Glomerular visceral epithelial cell (primary cell): ENCODE measurements at regions not wholly inside any gene's neighbourhood (a gene's known extent, or its start where the extent isn't known, plus 50 kb on each side); places are given as distances from the start of the nearest gene placed in this dataset.
"Not testable (repeated sequence)": the region's sequence is repeated elsewhere in the genome, so short reads cannot be mapped to it uniquely, and the experiment has no call there.

Experiments used
- DNase-seq: peaks from one replicate; pipeline ENCODE4 v3.0.0-alpha.2; 2016; ENCODE audit errors: extremely low spot score

DNA sequence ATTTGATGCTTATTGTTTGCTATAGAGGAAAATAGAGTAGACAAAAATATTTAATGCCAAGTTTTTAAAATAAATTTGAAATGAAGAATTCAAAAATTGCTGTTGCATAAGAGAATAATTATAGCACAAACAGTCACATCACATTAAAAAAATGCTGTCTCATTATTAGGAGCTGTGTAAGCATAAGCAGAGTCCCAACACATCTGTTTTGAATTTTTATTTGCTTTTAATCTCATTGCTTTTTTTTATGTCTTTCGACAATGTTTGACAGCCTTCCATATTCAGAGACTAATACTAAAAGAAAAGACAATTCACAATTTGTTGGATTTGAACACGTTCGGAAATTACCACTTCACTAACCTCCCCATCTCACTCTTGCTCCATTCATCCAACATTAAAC, 143.5 kb downstream of the TFPI2 start:
- no peak for DNase-seq

GRCh38 chr7:93739424-93739823, 151.1 kb downstream of the TFPI2 start:
- no peak for DNase-seq

DNA sequence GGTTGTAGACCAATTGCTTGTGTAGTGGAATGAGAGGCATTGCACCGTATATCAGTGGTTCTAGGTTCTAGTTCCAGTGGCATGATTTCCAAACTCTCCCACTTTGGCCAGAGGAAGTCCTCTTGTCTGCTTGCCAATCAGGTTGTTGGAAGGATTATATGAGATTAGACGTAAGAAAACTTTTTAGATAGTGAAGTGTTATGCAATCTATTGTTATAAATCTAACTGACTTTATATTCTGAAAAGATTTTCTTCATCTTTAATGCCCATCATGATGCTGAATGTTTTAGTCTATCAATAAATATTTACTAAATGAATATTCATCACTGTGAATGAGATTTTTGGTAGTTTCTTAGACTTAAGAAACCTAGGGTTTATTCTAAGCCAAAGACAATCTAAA, 152.6 kb downstream of the TFPI2 start:
- no peak for DNase-seq

DNA sequence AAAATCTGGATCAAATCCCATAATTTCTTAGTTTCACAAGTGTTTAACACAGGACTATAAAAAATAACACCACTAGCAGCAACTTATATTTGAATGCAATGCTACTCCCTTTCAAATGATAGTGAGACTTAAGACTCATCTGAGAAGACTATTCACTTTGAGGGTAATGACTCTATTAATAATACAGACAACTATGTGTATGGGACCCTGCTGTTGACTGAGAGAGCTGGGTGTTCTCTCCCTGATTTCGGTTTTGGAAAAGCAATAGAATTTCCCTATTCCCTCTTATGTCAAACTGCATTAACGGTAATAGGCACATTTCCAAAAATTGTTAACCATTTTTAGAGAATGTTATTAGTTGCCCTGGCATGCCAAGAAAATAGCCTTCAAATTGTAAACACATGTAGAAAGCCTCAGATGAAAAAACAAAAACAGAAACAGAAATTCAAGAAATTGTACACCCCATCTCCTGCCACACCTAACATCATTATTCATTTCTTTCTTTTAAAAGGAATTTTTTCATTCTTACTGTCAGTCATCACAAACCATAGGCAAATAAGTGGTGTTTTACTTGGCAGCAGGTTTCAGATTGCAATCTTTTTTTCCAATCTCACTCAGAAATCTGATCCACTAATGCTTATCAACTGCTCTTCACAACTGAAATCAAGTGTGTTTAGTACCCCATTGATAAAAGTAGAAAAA, 153.7 kb downstream of the TFPI2 start:
- DNase-seq = no peak

DNA sequence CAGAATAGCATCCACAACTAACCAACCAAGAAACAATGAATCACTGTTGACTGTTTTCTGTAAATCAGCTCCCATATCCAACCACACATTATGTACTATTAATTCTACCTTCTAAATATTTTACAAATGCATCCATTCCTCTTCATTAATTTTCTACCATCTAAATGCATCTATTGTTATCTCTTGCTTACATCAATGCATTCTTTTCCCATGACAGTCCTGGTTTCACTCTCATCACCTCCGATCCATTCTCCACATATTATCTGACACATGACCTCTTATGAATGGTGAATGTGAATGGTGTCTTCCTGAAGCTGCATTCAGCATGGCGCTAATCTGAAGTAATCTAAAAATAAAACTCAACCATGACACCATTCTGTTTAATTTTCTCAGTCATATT, 153.8 kb upstream of the CALCR start:
- DNase-seq = peak; percentile 28

DNA sequence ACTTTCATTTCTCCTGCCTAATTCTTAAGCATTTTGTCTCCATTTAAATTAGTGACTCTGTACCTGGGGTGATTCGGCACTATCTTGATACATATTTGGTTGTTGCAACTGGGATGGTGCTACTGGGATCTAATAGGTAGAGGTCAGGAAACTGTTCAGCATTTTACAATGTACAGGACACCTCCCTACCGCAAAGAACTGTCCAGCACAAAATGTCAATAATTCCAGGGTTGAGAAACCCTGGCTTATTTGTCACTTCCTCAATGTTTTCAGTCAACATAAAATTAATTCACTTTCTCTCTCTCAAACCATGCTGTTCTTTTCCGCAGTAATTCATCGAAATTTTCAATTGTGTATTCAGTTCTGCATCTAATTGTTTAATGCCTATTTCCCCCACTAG, 151.4 kb upstream of the CALCR start:
- DNase-seq = no peak

- DNase-seq = no peak
These were observed 149.1 kb upstream of the CALCR start for GRCh38 chr7:93723424-93724124.

GRCh38 chr7:93720106-93720505, 145.6 kb upstream of the CALCR start:
- no peak for DNase-seq

GRCh38 chr7:93719546-93719945, 145.0 kb upstream of the CALCR start:
- DNase-seq = peak; percentile 85

DNA sequence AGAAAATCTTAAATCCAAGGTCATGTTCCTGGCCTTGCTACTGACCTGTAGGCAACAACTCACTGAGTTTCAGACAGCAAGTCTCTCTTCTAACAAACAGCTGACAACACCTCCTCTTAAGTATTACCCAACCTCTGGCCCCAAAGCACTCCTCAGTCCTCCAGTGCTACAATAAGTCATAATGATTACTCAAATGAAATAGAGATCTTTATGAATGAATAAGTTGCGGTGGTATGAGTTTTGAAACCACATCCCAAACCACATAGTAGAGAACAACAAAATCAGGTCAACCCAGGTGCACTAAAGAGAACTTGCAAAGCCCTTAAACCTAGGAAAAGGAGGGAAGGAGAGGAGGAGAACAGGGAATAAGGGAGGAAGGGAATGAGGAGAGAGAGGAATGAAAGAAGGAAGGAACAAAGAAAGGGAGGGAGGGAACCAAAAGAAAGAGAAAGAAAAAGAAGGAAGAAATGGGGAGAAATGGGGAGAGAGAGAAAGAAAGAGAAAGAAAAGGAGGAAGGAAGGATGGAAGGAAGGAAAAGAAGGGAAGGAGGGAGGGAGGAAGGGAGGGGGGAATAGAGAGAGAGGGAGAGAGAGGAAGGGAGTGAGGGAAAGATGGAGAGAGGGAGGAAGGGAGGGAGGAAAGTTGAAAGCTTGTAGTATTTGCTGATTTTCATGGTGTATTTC, 142.8 kb upstream of the CALCR start:
- peak; percentile 68 for DNase-seq

- DNase-seq = peak; percentile 51
These were observed 140.7 kb upstream of the CALCR start for GRCh38 chr7:93715234-93715633.

DNA sequence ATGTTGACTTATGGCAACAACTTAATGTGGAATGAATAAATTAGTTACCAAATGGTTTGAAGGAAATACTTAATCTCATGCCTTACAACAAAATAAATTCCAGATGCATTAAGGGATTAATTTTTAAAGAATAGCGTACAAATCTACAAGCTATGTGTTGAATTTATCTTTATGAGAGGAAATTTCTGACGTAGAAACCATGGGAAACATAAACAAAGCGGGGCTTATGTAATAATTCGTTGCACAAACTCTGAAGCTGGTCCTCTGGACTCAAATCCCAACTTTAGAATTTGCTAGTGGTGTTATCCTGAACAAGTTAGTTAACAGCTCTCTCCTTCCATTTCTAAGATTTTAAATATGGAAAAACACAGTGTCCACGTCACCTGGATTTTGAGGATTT, 137.4 kb upstream of the CALCR start:
- DNase-seq = no peak

DNA sequence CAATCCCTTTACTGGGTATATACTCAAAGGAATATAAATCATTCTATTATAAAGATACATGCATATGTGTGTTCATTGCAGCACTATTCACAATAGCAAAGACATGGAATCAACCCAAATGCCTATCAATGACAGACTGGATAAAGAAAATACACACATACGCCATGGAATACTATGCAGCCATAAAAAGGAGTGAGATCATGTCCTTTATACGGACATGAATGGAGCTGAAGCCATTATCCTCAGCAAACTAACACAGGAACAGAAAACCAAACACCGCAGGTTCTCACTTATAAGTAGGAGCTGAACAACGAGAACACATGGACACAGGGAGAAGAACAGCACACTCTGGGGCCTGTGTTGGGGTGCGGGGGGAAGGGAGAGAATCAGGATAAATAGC, 133.7 kb upstream of the CALCR start:
- not testable (repeated sequence) for DNase-seq

GRCh38 chr7:93707249-93707648, 132.7 kb upstream of the CALCR start:
- no peak for DNase-seq

GRCh38 chr7:93706162-93706561, 131.6 kb upstream of the CALCR start:
- not testable (repeated sequence) for DNase-seq

- no peak for DNase-seq
These were observed 129.7 kb upstream of the CALCR start for GRCh38 chr7:93704217-93704616.

DNA sequence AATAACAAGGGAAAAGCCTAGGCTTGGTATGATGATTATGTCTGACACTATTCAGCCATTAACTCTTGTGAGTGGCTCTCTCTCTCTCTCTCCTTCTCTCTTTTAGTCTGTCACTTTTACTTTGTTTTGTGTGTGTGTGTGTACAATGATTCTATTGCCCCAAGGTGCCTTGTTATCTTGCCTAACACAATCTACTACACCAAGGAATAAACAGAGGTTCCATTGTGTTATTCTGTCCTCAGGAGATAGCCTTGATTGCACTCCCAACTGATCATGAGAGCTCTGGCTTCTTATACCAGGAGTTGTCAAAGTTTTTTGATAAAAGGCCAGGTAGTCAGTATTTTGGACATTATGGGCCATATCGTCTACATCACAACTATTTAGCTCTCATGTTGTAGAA, 123.4 kb upstream of the CALCR start:
- no peak for DNase-seq

DNA sequence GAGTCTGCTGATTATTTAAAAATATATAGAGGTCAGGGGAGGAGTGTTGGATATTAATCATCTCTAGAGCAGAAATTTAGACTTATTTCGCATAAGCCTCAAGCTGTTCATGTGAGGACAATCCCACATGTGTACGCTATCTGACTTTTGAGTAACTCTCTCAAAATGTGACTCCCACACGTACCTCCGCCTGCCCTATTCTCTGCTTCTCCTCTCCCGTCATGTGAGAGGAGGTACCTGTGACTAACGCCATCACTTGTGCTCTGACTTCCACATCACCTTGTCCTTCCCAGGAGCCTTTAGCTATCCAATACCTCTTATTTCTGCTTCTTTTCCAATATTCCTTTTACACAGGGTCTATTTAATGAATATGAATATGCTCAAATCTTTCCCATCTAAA, 119.3 kb upstream of the CALCR start:
- no peak for DNase-seq

DNA sequence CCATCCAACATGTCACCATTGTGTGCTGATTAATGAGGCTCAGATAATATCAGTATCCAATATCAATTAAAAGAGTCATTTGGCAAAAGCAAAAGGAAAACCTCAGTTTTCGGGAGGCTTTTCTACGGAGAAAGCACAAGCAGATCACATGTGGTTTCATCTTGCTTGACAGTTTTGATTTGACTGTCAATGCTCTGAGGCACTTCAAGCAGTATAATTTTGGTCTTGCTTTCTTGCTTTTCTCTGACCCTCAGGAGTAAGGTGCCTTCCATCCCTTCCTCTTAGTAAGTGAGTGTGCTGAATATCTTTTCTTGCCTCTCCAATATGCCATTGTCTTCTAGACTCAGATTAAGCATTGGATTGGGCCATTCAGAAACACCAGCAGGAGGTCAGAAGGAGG, 115.5 kb upstream of the CALCR start:
- no peak for DNase-seq

- no peak for DNase-seq
These were observed 103.7 kb upstream of the CALCR start for GRCh38 chr7:93678185-93678584.

DNA sequence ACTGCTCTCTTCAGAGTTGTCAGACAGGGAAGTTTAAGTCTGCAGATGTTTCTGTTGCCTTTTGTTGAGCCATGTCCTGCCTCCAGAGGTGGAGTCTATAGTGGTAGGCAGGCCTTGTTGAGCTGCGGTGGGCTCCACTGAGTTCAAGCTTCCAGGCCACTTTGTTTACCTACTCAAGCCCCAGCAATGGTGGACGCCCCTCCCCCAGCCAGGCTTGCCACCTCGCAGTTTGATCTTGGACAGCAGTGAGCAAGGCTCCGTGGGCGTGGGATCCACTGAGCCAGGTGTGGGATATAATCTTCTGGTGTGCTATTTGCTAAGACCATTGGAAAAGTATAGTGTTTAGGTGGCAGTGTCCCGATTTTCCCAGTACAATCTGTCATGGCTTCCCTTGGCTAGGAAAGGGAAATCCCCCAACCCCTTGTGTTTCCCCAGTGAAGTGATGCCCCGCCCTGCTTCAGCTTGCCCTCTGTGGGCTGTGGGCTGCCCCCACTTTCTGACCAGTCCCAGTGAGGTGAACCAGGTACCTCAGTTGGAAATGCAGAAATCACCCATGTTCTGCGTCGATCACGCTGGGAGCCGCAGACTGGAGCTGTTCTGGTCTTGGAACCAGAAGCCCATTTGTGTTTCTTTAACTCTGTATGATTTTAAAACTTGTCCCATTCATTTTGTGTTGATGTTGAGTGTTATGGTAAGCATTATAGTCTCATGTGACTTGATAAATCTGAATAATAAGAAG, 89.2 kb upstream of the CALCR start:
- DNase-seq = no peak

- DNase-seq = not testable (repeated sequence)
These were observed 83.6 kb upstream of the CALCR start for GRCh38 chr7:93658163-93658562.
